GM21786 (cell line): ENCODE measurements at regions not wholly inside any gene's neighbourhood (a gene's known extent, or its start where the extent isn't known, plus 50 kb on each side); places are given as distances from the start of the nearest gene placed in this dataset.
"Not testable (repeated sequence)": the region's sequence is repeated elsewhere in the genome, so short reads cannot be mapped to it uniquely, and the experiment has no call there.

Source experiments
- ATAC-seq: cut with Tn5 transposase; IDR thresholded peaks from one replicate; pipeline ENCODE4 v1.9.1; 2021; ENCODE audit not compliant: unreplicated experiment

DNA sequence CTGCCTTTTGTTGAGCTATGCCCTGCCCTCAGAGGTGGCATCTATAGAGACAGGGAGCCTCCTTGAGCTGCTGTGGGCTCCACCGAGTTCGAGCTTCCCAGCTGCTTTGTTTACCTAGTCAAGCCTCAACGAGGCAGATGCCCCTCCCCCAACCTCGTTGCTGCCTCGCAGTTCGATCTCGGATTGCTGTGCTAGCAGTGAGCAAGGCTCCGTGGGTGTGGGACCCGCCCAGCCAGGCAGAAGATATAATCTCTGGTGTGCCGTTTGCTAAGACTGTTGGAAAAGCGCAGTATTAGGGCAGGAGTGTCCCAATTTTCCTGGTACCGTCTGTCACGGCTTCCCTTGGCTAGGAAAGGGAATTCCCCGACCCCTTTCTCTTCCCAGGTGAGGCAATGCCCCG, 88.4 kb upstream of the CDK6 start:
- ATAC-seq: no peak

DNA sequence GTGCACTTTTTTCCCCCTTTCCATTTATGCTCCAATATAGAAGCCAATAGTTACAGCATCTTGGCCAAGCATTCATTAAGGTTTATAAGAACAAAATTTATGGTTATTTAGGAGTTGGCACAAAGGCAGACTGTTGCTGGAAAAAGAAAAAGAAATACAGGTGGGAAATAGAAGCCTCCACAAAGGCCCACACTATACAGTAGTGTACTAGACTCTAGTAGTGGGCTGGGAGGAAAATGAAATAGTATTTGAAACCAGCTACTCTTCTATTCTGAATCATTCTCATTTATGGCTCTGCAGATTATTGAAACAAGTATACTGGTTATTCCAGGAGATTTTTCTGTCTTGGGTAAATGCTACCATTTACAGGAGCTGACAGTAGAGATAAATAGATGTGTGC, 80.9 kb upstream of the CDK6 start:
- ATAC-seq: no peak

DNA sequence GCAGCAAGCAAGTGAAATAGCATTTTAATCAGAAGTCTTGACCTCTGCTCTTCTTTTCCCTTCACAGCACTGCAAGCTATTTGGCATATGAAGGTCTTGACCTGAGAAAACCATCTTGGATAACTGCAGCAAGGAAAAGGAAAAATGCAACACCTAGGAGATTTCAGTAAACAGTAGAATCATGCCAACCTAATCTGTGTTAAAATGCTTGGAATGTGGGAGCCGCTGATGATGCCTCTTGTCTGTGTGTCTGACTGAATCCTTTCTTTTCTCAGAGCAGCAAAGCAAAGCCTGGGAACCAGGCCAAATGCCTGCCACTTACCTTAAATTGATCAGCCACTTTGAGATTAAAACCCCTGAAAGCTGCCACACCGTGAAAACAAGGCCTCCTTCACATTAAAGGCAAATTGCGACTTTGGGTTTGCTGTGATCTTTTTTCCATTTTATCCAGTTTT, 80.4 kb upstream of the CDK6 start:
- no peak for ATAC-seq

DNA sequence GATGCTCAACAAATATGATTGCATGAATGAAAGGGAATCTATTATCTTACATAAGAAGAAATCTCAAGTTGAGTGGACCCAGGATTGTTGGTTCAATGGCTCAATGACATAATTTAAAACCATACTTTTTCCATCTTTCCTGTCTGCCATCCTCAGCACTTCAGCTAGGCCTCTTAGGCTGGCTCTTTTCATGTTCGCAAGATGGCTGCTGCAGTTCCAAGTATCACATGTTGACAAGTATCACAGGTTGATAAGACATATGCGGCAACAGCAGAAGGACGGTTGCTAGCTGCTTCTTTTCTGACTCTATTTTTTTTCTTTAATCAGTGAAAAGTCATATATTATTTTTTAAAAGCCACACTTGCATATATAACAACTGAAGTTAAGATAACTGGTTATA, 79.0 kb upstream of the CDK6 start:
- no peak for ATAC-seq

DNA sequence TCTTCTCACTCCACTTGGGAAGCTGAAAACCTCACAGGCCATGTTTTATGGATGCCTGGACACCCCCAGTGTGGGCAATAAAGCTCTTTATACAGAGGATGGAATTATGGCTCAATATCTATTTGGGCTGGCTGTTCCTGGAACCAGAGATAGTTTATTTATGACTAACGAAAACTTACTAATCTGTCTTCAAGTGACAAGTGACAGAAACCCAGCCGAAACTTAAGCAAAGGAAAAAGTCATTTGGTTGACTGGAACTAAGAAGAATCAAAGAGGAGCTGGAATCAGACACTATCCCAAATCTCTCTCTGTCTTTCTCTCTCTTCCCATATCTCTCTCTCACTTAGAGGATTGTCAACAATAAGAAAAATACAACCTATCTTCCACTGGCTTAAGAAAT, 78.3 kb upstream of the CDK6 start:
- ATAC-seq: no peak

DNA sequence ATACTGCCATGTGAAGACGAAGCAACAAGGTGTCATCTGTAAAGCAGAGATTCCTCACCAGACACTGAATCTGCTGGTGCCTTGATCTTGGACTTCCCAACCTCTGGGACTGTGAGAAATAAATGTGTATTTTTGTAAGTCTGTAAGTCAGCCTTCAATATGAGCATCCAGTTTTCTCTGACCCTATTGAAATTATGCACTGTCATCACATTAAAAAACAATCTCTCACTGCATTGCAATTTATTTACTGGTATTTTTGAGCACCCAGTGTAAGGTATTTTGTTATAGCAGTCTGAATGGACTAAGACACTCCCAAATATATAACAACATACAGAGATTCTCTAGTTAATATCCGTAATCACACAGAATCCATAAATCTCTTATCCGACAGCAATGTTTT, 77.5 kb upstream of the CDK6 start:
- ATAC-seq: no peak

DNA sequence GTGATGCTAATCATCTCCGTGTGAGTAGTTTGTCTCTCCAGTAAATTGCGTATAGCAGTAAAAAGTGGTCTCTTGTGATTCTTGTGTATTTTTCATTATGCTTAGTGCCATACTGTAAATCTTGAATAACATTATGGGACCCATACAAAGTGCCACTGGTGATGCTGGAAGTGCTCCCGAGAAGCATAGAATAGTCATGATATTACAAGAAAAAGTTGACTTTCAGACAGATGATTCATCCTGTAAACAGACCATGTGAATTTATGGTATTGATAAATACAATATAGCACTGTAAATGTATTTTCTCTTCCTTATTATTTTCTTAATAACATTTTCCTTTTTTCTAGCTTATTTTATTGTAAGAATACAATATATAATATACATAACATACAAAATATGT, 74.6 kb upstream of the CDK6 start:
- ATAC-seq: no peak

DNA sequence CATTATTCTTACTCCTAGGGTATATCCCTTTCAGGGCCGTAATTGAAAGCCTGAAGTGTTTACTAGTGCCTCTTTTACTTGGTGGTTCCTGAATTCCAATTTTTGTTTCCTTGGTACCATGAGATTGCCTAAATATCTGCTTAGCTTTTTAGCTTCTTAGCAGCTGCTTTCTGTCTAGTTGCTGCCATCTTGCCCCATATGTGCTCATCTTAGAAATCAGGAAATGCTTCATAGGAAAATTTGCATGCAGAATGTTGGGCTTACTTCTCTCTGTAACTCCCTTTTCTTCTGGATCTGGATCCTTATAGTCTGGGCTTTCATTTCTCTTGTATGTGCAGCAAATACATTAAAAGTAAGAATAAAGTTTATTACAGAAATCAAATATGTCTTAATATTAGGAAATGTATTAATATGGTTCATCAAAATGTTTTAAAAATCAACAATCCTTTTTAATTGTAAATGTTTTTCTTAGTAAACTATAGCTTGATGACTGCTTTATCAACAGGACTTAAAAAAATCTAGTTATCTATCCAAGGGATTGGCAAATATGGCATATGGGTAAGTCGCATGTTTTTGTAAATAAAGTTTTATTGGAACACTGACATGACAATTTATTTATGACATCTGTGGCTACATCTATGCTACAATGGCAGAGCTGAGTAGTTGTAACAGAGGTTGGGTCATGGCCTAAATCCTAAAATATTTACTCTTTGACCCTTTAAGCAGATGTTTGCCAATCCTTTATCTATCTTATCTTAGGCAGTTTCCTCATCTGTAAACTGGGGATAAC, 73.5 kb upstream of the CDK6 start:
- ATAC-seq: no peak

DNA sequence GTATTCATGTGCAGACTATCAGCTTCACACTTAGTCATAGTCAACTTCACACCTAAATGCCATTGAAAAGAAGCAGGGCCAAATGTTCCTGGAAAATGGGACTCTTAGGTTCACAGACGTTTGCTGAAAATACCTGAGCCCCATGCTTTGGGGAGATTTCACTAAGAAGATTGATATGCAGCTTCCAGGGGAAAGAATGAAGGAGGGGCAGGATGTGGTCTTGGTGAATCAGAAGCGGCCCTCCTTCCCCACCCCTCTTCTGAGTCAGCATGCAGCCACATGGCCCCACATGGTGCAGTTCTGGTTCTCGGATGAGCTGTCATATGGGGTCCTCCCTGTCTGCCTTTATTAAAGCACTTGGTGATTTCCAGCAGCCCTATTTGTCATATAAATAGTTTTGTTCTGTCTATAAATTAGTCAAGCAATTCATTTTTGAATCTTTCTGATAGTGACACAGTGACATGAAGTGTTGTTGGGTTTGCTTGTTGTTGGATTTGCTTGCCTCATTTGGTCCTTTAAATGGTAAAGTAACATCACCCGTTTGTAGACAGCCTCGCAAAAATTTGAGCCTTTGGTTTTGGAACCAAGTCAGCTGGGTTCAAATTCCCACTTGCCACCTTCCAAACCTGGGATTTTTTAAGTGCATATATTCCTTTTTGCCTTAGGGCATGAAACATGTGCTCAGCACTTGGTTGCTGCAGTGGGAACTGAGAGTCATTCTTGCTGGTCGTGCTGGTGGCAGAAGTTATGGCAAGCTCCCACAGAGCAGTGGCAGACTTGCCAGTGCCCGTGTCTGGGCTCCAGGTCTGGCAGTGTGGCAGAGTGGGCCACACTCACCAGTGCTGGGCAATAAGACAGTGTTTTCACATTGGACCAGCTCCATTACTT, 68.1 kb upstream of the CDK6 start:
- peak; percentile 97 for ATAC-seq

DNA sequence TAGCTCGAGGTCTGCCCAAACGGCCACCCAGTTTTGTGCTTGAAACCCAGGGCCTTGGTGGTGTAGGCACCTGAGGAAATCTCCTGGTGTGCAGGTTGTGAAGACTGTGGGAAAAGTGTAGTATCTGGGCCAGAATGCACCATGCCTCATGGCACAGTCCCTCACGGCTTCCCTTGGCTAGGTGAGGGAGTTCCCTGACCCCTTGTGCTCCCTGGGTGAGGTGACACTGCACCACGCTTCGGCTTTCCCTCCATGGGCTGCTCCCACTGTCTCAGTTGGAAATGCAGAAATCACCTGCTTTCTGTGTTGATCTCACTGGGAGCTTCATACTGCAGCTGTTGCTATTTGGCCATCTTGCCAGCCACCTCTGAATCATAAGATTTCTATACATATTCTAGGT, 62.4 kb upstream of the CDK6 start:
- no peak for ATAC-seq

DNA sequence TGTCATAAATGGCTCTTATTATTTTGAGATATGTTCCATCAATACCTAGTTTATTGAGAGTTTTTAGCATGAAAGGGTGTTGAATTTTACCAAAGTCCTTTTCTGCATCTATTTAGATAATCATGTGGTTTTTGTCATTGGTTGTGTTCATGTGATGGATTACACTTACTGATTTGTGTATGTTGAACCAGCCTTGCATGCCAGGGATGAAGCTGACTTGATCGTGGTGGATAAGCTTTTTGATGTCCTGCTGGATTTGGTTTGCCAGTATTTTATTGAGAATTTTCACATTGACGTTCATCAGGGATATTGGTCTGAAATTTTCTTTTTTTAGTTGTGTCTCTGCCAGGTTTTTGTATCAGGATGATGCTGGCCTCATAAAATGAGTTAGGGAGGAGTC, 58.5 kb upstream of the CDK6 start:
- not testable (repeated sequence) for ATAC-seq

DNA sequence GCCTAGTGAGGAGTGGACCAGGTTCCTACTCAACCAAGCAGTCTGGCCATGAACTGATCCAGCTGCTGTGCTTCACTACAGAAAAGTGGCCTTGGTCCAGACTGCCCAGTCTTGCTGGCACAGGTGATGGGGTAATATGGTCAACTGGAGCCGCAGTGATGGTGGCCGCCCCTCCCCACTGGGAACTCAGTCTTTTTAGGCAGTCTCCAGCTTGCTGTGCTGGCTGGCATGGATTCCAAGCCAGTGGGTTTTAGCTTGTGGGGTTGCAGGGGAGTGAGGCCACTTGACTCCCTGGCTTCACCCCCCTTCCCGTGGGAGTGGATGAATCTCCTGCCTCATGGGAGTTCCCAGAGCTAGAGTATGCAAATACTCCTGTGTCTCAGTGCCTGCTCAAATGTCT, 52.7 kb upstream of the CDK6 start:
- ATAC-seq: no peak
